Karpas-422 (cell line): ENCODE measurements at regions not wholly inside any gene's neighbourhood (a gene's known extent, or its start where the extent isn't known, plus 50 kb on each side); places are given as distances from the start of the nearest gene placed in this dataset.
"Not testable (repeated sequence)": the region's sequence is repeated elsewhere in the genome, so short reads cannot be mapped to it uniquely, and the experiment has no call there.

Experiments
- DNase-seq: peaks from one replicate; pipeline ENCODE4 v3.0.0-alpha.2; 2015
- H2AFZ ChIP-seq: fragments of 200-600 bp; sonication (generic); 2 replicates; pipeline ENCODE4 v1.6.1; 2014; ENCODE audit warnings: antibody characterized with exemption, low read length, mixed read lengths
- H3K27ac ChIP-seq: fragments of 200-600 bp; sonication (generic); 2 replicates; pipeline ENCODE4 v1.5.1; 2014; ENCODE audit warnings: mild to moderate bottlenecking, low read length, moderate library complexity
- H3K27me3 ChIP-seq: fragments of 200-600 bp; sonication (generic); 2 replicates; pipeline ENCODE4 v1.6.1; 2014; ENCODE audit warnings: low read length, mixed read lengths
- H3K36me3 ChIP-seq: fragments of 200-600 bp; sonication (generic); 2 replicates; pipeline ENCODE4 v1.6.1; 2014; ENCODE audit warnings: low read length, mixed read lengths; ENCODE audit not compliant: insufficient read depth
- H3K4me1 ChIP-seq: fragments of 200-600 bp; sonication (generic); 2 replicates; pipeline ENCODE4 v1.6.1; 2014; ENCODE audit warnings: mild to moderate bottlenecking, low read length, mixed read lengths
- H3K4me2 ChIP-seq: fragments of 200-600 bp; sonication (generic); 2 replicates; pipeline ENCODE4 v1.6.1; 2014; ENCODE audit warnings: low read length, low read depth, mild to moderate bottlenecking; ENCODE audit not compliant: poor library complexity, severe bottlenecking
- H3K4me3 ChIP-seq: fragments of 200-600 bp; sonication (generic); 2 replicates; pipeline ENCODE4 v1.5.1; 2014; ENCODE audit warnings: mild to moderate bottlenecking, antibody characterized with exemption, low read length, mixed read lengths
- H3K79me2 ChIP-seq: fragments of 200-600 bp; sonication (generic); 2 replicates; pipeline ENCODE4 v1.6.1; 2014; ENCODE audit warnings: mild to moderate bottlenecking, low read length, mixed read lengths
- H3K9ac ChIP-seq: fragments of 200-600 bp; sonication (generic); 2 replicates; pipeline ENCODE4 v1.6.0; 2014; ENCODE audit warnings: low read length
- H3K9me2 ChIP-seq: fragments of 200-600 bp; sonication (generic), shearing (Covaris generic); replicated peaks from 2 replicates; pipeline ENCODE4 v1.6.0; 2014; ENCODE audit warnings: mild to moderate bottlenecking, low read length, moderate library complexity; ENCODE audit not compliant: insufficient read depth
- H3K9me3 ChIP-seq: fragments of 300-700, 200-600 bp; sonication (generic); 2 replicates; pipeline ENCODE4 v1.6.1; 2014; ENCODE audit warnings: low read length, mixed read lengths
- H4K20me1 ChIP-seq: fragments of 200-600 bp; sonication (generic); 2 replicates; pipeline ENCODE4 v1.6.1; 2014; ENCODE audit warnings: mild to moderate bottlenecking, antibody characterized with exemption, low read length, low read depth; ENCODE audit not compliant: insufficient read depth

DNA sequence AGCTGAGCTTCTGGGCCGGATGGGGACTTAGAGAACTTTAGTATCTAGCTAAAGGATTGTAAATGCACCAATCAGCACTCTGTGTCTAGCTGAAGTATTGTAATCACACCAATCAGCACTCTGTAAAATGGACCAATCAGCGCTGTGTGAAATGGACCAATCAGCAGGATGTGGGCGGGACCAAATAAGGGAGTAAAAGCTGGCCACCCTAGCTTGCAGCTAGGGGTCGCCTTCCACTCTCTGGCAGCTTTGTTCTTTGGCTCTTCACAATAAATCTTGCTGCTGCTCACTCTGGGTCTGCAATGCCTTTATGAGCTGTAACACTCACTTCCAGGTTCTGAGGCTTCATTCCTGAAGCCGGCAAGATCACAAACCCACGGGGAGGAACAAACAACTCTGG, 354.0 kb downstream of the PRR16 start:
- Histone ChIP-seq H4K20me1 (no peaks in the 10 kb centered on the region), H3K9ac (no peak overlapping the region), H3K36me3 (no peaks in the 10 kb centered on the region), H3K27me3 (no peaks in the 10 kb centered on the region), H3K9me3 (peaks cover 29% of the 10 kb centered on the region), H3K4me1 (no peaks in the 10 kb centered on the region), H2AFZ (no peak overlapping the region), H3K79me2 (no peaks in the 10 kb centered on the region), H3K9me2 (no peaks in the 10 kb centered on the region), H3K27ac (no peak overlapping the region), H3K4me2 (no peak overlapping the region), H3K4me3 (no peak overlapping the region)
- no peak for DNase-seq

DNA sequence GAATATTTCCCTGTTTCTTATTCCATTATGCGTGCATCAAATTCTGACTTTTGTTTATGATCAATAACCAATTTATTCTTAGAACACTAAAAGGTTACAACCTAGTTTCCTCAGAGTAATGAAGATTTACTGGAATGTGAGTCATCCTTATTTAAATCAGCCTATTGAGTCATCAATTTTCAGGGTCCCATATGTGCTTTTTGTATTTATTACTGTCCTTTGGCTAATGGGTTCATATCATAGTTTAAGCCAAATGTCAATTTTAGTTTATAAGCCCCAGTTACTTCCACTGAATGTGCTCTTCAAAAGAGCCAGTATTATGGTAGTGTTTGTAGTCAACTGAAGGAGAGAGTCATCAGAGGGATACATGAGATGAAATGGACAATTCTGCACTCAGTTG, 359.2 kb downstream of the PRR16 start:
- H3K27me3 ChIP-seq, result no peaks in the 10 kb centered on the region
- H3K36me3 ChIP-seq, result no peaks in the 10 kb centered on the region
- DNase-seq, result no peak
- no peak overlapping the region for H3K4me2 ChIP-seq
- H2AFZ ChIP-seq, result no peak overlapping the region
- H3K9me2 ChIP-seq, result no peaks in the 10 kb centered on the region
- H3K27ac ChIP-seq, result no peak overlapping the region
- H3K9me3 ChIP-seq, result peaks cover 4% of the 10 kb centered on the region
- no peaks in the 10 kb centered on the region for H3K79me2 ChIP-seq
- no peaks in the 10 kb centered on the region for H4K20me1 ChIP-seq
- no peak overlapping the region for H3K4me3 ChIP-seq
- H3K4me1 ChIP-seq, result no peaks in the 10 kb centered on the region
- H3K9ac ChIP-seq, result no peak overlapping the region

DNA sequence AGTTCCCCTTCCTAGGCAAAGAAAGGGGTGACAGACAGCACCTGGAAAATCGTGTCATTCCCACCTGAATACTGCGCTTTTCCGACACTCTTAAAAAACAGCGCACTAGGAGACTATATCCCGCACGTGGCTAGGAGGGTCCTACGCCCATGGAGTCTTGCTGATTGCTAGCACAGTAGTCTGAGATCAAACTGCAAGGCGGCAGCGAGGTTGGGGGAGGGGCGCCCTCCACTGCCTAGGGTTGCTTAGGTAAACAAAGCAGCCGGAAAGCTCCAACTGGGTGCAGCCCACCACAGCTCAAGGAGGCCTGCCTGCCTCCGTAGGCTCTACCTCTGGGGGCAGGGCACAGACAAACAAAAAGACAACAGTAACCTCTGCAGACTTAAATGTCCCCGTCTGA, 367.5 kb downstream of the PRR16 start:
- H3K4me3 ChIP-seq, DNase-seq, H3K27me3 ChIP-seq, H3K4me2 ChIP-seq, H3K9me3 ChIP-seq, H3K9ac ChIP-seq, H3K36me3 ChIP-seq, H3K79me2 ChIP-seq, H2AFZ ChIP-seq, H3K9me2 ChIP-seq, H3K27ac ChIP-seq, H3K4me1 ChIP-seq, H4K20me1 ChIP-seq: not testable (repeated sequence)

DNA sequence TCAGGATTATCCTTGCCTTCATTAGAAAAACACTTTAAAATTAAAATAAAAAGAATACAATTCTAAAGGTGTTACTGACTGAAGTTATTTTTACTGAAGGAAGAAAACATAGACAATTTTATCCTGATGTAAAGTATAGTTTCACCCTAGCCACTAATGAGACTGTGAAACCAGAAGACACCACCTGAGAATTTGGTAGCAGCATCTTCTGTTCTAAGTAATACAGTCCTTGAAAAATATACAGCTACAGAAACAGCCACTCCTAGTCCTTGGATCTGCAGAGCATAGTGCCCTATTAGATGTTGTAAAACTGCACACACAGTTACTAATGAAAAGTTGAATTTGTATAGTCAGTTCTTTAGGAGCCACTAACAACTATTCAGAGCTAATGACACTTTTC, 377.7 kb downstream of the PRR16 start:
- DNase-seq, result no peak
- Histone ChIP-seq H3K4me1 (no peaks in the 10 kb centered on the region), H3K27me3 (no peaks in the 10 kb centered on the region), H3K9me3 (peaks cover 4% of the 10 kb centered on the region; the same call in 1 of the 2 replicates), H3K4me3 (no peak overlapping the region), H2AFZ (no peak overlapping the region), H3K9ac (no peak overlapping the region), H3K36me3 (no peaks in the 10 kb centered on the region), H4K20me1 (no peaks in the 10 kb centered on the region), H3K9me2 (no peaks in the 10 kb centered on the region), H3K4me2 (no peak overlapping the region), H3K27ac (no peak overlapping the region), H3K79me2 (no peaks in the 10 kb centered on the region)

DNA sequence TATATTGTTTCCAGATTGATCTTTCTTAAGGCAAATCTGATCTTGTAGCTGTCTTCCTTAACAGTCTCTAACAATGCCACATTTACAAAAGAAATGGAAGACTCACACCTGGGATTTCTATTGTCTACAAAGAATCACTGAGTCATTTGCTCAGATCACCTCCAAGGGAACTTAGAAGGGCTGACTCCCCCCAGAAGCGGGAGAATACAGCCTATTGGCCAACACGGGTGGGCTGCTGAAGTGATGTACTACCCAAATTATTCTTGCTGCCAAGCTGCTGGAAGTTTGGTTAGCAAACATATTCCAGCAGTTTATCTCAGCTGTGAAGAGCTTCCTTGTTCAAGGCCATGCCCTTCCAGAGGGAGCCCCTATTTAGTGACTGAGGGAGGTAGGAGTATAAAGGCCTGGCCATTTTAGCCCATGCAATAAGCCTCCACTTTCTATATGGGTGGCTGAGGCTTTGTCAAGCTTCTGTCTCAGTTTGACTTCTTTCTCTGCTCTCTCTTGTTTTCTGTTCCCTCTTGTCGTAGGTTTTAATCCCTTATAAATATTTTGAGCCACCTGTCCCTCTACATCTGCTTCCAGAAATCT, 379.4 kb downstream of the PRR16 start:
- peaks cover 4% of the 10 kb centered on the region; the same call in 1 of the 2 replicates for H3K9me3 ChIP-seq
- no peak overlapping the region for H3K27ac ChIP-seq
- no peaks in the 10 kb centered on the region for H4K20me1 ChIP-seq
- no peak for DNase-seq
- H3K36me3 ChIP-seq, result no peaks in the 10 kb centered on the region
- H2AFZ ChIP-seq, result no peak overlapping the region
- no peak overlapping the region for H3K4me3 ChIP-seq
- no peak overlapping the region for H3K9ac ChIP-seq
- H3K4me2 ChIP-seq, result no peak overlapping the region
- no peaks in the 10 kb centered on the region for H3K79me2 ChIP-seq
- H3K27me3 ChIP-seq, result no peaks in the 10 kb centered on the region
- no peaks in the 10 kb centered on the region for H3K4me1 ChIP-seq
- no peaks in the 10 kb centered on the region for H3K9me2 ChIP-seq

DNA sequence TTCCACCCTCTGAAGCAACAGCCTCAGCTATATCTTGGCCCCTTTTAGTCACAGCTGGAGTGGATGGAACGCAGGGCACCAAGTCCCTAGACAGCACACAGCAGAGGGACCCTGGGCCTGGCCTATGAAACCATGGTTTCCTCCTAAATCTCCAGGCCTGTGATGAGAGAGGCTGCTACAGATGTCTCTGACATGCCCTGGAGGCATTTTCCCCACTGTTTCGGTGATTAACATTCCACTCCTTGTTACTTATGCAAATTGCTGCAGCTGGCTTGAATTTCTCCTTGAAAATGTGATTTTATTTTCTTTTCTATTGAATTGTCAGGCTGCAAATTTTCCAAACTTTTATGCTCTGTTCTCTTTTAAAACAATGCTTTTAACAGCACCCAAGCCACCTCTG, 384.8 kb downstream of the PRR16 start:
- Histone ChIP-seq H2AFZ (no peak overlapping the region), H3K9me2 (no peaks in the 10 kb centered on the region), H4K20me1 (no peaks in the 10 kb centered on the region), H3K79me2 (no peaks in the 10 kb centered on the region), H3K27me3 (no peaks in the 10 kb centered on the region), H3K9ac (no peak overlapping the region), H3K4me3 (no peak overlapping the region), H3K4me2 (no peak overlapping the region), H3K9me3 (peaks cover 4% of the 10 kb centered on the region; the same call in 1 of the 2 replicates), H3K27ac (no peak overlapping the region), H3K36me3 (no peaks in the 10 kb centered on the region), H3K4me1 (no peaks in the 10 kb centered on the region)
- no peak for DNase-seq

DNA sequence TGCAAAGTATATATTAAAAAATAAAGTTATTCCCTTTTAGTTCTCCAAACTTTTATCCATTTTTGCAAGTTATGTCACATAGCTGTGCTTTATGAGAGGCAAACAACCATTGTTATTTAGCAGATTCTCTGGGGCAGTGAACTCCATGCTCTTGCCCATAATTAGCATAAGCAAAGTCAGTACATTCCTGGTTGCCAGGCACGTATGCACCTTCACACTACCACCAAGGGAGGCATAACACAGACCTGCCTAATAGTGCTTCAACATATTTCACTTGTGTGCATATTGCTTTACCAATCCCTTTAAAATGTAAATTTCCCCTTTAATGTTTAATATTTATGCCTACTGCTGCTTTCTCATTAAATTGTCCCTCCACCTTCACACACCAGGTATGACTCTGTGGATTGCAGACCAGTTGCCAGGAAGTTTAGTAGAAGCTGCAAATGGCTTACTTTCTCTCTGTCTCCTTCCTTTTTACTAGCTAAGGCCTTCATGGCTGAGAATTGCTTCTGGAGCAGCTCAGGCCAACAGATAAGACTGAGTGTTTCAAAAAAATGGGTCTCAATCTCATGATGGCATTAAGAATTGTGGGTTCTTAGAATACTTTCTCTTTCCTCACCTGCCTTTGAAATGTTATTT, 388.2 kb downstream of the PRR16 start:
- Histone ChIP-seq H3K36me3 (no peaks in the 10 kb centered on the region), H3K4me1 (no peaks in the 10 kb centered on the region), H3K9me2 (no peaks in the 10 kb centered on the region), H3K27me3 (no peaks in the 10 kb centered on the region), H3K4me3 (no peak overlapping the region), H3K9ac (no peak overlapping the region), H3K4me2 (no peak overlapping the region), H3K79me2 (no peaks in the 10 kb centered on the region), H3K9me3 (no peaks in the 10 kb centered on the region; the same call in 1 of the 2 replicates), H4K20me1 (no peaks in the 10 kb centered on the region), H2AFZ (no peak overlapping the region), H3K27ac (no peak overlapping the region)
- DNase-seq, result no peak

DNA sequence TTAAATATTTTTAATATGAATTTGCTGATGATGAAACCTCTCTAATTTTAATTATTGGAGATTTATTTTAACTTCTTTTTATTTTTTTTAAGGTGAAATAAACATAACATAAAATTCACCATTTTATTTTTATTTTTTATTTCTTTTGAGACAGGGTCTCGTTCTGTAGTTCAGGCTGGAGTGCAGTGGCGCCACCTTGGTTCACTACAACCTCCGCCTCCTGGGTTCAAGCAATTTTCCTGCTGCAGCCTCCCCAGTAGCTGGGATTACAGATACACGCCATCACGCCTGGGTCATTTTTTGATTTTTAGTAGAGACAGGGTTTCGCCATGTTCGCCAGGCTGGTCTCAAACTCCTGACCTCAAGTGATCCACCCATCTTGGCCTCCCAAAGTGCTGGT, 402.9 kb downstream of the PRR16 start:
- H3K9me2 ChIP-seq, result no peaks in the 10 kb centered on the region
- H4K20me1 ChIP-seq, result no peaks in the 10 kb centered on the region
- H2AFZ ChIP-seq, result no peak overlapping the region
- no peaks in the 10 kb centered on the region for H3K79me2 ChIP-seq
- H3K36me3 ChIP-seq, result no peaks in the 10 kb centered on the region
- H3K4me3 ChIP-seq, result no peak overlapping the region
- H3K4me1 ChIP-seq, result no peaks in the 10 kb centered on the region
- no peak overlapping the region for H3K4me2 ChIP-seq
- no peak for DNase-seq
- no peak overlapping the region for H3K27ac ChIP-seq
- H3K9me3 ChIP-seq, result no peaks in the 10 kb centered on the region; the same call in 1 of the 2 replicates
- no peak overlapping the region for H3K9ac ChIP-seq
- H3K27me3 ChIP-seq, result no peaks in the 10 kb centered on the region
